ENCODE measurements at regions not wholly inside any gene's neighbourhood (a gene's known extent, or its start where the extent isn't known, plus 50 kb on each side); places are given as distances from the start of the nearest gene placed in this dataset.

- TF ChIP-seq, protein P1, sequence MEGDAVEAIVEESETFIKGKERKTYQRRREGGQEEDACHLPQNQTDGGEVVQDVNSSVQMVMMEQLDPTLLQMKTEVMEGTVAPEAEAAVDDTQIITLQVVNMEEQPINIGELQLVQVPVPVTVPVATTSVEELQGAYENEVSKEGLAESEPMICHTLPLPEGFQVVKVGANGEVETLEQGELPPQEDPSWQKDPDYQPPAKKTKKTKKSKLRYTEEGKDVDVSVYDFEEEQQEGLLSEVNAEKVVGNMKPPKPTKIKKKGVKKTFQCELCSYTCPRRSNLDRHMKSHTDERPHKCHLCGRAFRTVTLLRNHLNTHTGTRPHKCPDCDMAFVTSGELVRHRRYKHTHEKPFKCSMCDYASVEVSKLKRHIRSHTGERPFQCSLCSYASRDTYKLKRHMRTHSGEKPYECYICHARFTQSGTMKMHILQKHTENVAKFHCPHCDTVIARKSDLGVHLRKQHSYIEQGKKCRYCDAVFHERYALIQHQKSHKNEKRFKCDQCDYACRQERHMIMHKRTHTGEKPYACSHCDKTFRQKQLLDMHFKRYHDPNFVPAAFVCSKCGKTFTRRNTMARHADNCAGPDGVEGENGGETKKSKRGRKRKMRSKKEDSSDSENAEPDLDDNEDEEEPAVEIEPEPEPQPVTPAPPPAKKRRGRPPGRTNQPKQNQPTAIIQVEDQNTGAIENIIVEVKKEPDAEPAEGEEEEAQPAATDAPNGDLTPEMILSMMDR (IDR thresholded peaks at IDR 0.05), result no peak
- no peak for TF ChIP-seq ZFX (IDR thresholded peaks at IDR 0.05; ENCODE audit: borderline replicate concordance)
These were observed 118.4 kb upstream of the NABP1 start for GRCh38 chr2:191559569-191559968.
